Endothelial cell of umbilical vein (primary cell): ENCODE measurements at regions not wholly inside any gene's neighbourhood (a gene's known extent, or its start where the extent isn't known, plus 50 kb on each side); places are given as distances from the start of the nearest gene placed in this dataset.

ENCODE experiments used
- CTCF ChIP-seq, 2 donors: IDR thresholded peaks; 1 replicate in 1 of 2; 2 replicates in 1 of 2; pipeline ENCODE4 v1.5.1; 2011; ENCODE audit warnings: low read length in 2 of 2, mild to moderate bottlenecking in 2 of 2, moderate library complexity in 2 of 2, control low read depth in 1 of 2, inconsistent platforms in 1 of 2, low read depth in 1 of 2; ENCODE audit not compliant: insufficient read depth in 1 of 2; ENCODE audit errors: extremely low read depth in 1 of 2
- MAX ChIP-seq: IDR thresholded peaks from 2 replicates; pipeline ENCODE4 v1.6.1; 2011; ENCODE audit not compliant: insufficient read depth, insufficient read length
- POLR2A ChIP-seq: IDR thresholded peaks from 2 replicates; pipeline ENCODE4 v1.6.1; 2012; ENCODE audit warnings: low read depth, mild to moderate bottlenecking, control low read depth, low read length
- POLR2AphosphoS5 ChIP-seq: IDR thresholded peaks from 2 replicates; pipeline ENCODE4 v1.6.1; 2012; ENCODE audit warnings: low read depth, mild to moderate bottlenecking, control low read depth, low read length, moderate library complexity; ENCODE audit not compliant: insufficient read depth

GRCh38 chr4:11842620-11843263 lies 414.0 kb upstream of the HS3ST1 start:
- no peak for TF ChIP-seq POLR2AphosphoS5
- no peak for TF ChIP-seq CTCF (IDR thresholded peaks at IDR 0.05; ENCODE audit: extremely low read depth in 1 of 2, insufficient read depth in 1 of 2, low read depth in 1 of 2, low read length in 2 of 2)
- TF ChIP-seq POLR2A: no peak
- no peak for TF ChIP-seq MAX
